GM23338 (cell line): ENCODE measurements at regions not wholly inside any gene's neighbourhood (a gene's known extent, or its start where the extent isn't known, plus 50 kb on each side); places are given as distances from the start of the nearest gene placed in this dataset.

ENCODE experiments used
- ATAC-seq: fragments of 200-7000 bp; cut with Tn5 transposase; 3 replicates; pipeline ENCODE4 v1.9.1; 2020
- DNase-seq: peaks from one replicate; pipeline ENCODE4 v3.0.0-alpha.2; 2015; ENCODE audit warnings: low spot score
- H2AFZ ChIP-seq: fragments of 200-600 bp; sonication (generic); 2 replicates; pipeline ENCODE4 v1.8.0; 2016; ENCODE audit warnings: antibody characterized with exemption, mild to moderate bottlenecking, moderate library complexity
- H3F3A ChIP-seq: fragments of 200-600 bp; sonication (generic); replicated peaks from 2 replicates; pipeline ENCODE4 v1.8.0; 2017; ENCODE audit warnings: antibody characterized with exemption, mixed run types, low read depth
- H3K27ac ChIP-seq: fragments of 200-600 bp; sonication (generic); 2 replicates; pipeline ENCODE4 v1.6.1; 2016; ENCODE audit warnings: low read depth
- H3K27me3 ChIP-seq: fragments of 200-600 bp; sonication (generic); 2 replicates; pipeline ENCODE4 v1.8.0; 2016; ENCODE audit warnings: mild to moderate bottlenecking, mixed run types, moderate library complexity; ENCODE audit not compliant: insufficient read depth
- H3K36me3 ChIP-seq: fragments of 200-600 bp; sonication (generic); 2 replicates; pipeline ENCODE4 v1.8.0; 2016; ENCODE audit warnings: mild to moderate bottlenecking; ENCODE audit not compliant: insufficient read depth
- H3K4me1 ChIP-seq: fragments of 200-600 bp; sonication (generic); 2 replicates; pipeline ENCODE4 v1.8.0; 2016; ENCODE audit warnings: mild to moderate bottlenecking, moderate library complexity; ENCODE audit not compliant: insufficient read depth
- H3K4me2 ChIP-seq: fragments of 200-600 bp; sonication (generic); 2 replicates; pipeline ENCODE4 v1.7.1; 2017; ENCODE audit warnings: mixed run types
- H3K4me3 ChIP-seq: fragments of 200-600 bp; sonication (generic); 2 replicates; pipeline ENCODE4 v1.6.1; 2016; ENCODE audit warnings: mixed run types
- H3K79me2 ChIP-seq: fragments of 200-600 bp; sonication (generic); replicated peaks from 2 replicates; pipeline ENCODE4 v1.8.0; 2017; ENCODE audit warnings: mild to moderate bottlenecking; ENCODE audit not compliant: insufficient read depth
- H3K9me2 ChIP-seq: fragments of 200-600 bp; sonication (generic); 2 replicates; pipeline ENCODE4 v1.8.0; 2017; ENCODE audit not compliant: insufficient read depth
- H4K20me1 ChIP-seq: fragments of 200-600 bp; sonication (generic); replicated peaks from 2 replicates; pipeline ENCODE4 v1.8.0; 2017; ENCODE audit warnings: mild to moderate bottlenecking; ENCODE audit not compliant: insufficient read depth
- H3K27ac Mint-ChIP-seq: 2 replicates; pipeline ENCODE4 v1.8.0; 2020; ENCODE audit warnings: inconsistent platforms, mild to moderate bottlenecking, moderate library complexity, mixed read lengths
- H3K27me3 Mint-ChIP-seq: 3 replicates; pipeline ENCODE4 v1.8.0; 2022; ENCODE audit warnings: low read depth, mild to moderate bottlenecking, moderate library complexity, mixed read lengths, inconsistent platforms; ENCODE audit not compliant: insufficient read depth, poor library complexity
- H3K36me3 Mint-ChIP-seq: 3 replicates; pipeline ENCODE4 v1.8.0; 2021; ENCODE audit warnings: low read depth, mild to moderate bottlenecking, inconsistent platforms, moderate library complexity, mixed read lengths
- H3K4me1 Mint-ChIP-seq: 3 replicates; pipeline ENCODE4 v1.8.0; 2020; ENCODE audit warnings: mild to moderate bottlenecking, inconsistent platforms, mixed read lengths
- H3K4me3 Mint-ChIP-seq: 3 replicates; pipeline ENCODE4 v1.8.0; 2021; ENCODE audit warnings: moderate library complexity, mild to moderate bottlenecking, inconsistent platforms, mixed read lengths
- H3K9me3 Mint-ChIP-seq: 3 replicates; pipeline ENCODE4 v1.8.0; 2020; ENCODE audit warnings: moderate library complexity, mild to moderate bottlenecking, inconsistent platforms, mixed read lengths
- CREB1 ChIP-seq: fragments of 250-450 bp; sonication (Bioruptor Pico); IDR thresholded peaks from 2 replicates; pipeline ENCODE4 v1.5.0; 2020; ENCODE audit warnings: low read depth, mild to moderate bottlenecking, moderate library complexity
- CTCF ChIP-seq, 2 experiments: fragments of 200-600 bp in 1 of 2; sonication (generic) in 1 of 2; conservative IDR thresholded peaks; 2 replicates each; pipeline versions ENCODE4 v1.5.1 to v1.6.1; 2016 to 2017; ENCODE audit warnings: antibody characterized with exemption in 2 of 2, low read depth in 2 of 2, mild to moderate bottlenecking in 2 of 2, moderate library complexity in 1 of 2
- ETS1 ChIP-seq: IDR thresholded peaks from 2 replicates; pipeline ENCODE4 v1.6.1; 2016; ENCODE audit warnings: antibody characterized with exemption
- EZH2 ChIP-seq: fragments of 200-600 bp; sonication (generic); IDR thresholded peaks from one replicate; pipeline ENCODE4 v1.8.0; 2017; ENCODE audit warnings: antibody characterized with exemption, mild to moderate bottlenecking, low read depth; ENCODE audit not compliant: unreplicated experiment
- EZH2phosphoT487 ChIP-seq: fragments of 200-600 bp; sonication (generic); IDR thresholded peaks from one replicate; pipeline ENCODE4 v1.8.1; 2018; ENCODE audit warnings: antibody characterized with exemption; ENCODE audit not compliant: unreplicated experiment
- JUNB ChIP-seq: IDR thresholded peaks from one replicate; pipeline ENCODE4 v1.6.1; 2016; ENCODE audit warnings: antibody characterized with exemption; ENCODE audit not compliant: unreplicated experiment
- NANOG ChIP-seq: IDR thresholded peaks from 2 replicates; pipeline ENCODE4 v1.6.1; 2016; ENCODE audit warnings: antibody characterized with exemption, borderline replicate concordance
- POLR2AphosphoS5 ChIP-seq: IDR thresholded peaks from 2 replicates; pipeline ENCODE4 v1.6.1; 2016; ENCODE audit warnings: antibody characterized with exemption, low read depth
- REST ChIP-seq: IDR thresholded peaks from one replicate; pipeline ENCODE4 v1.6.1; 2018; ENCODE audit warnings: antibody characterized with exemption; ENCODE audit not compliant: unreplicated experiment
- STAT1 ChIP-seq: IDR thresholded peaks from one replicate; pipeline ENCODE4 v1.6.1; 2016; ENCODE audit warnings: antibody characterized with exemption; ENCODE audit not compliant: unreplicated experiment
- ZNF114 ChIP-seq: fragments of 250-450 bp; sonication (Bioruptor Pico); IDR thresholded peaks from 2 replicates; pipeline ENCODE4 v1.5.0; 2020; ENCODE audit warnings: mild to moderate bottlenecking, moderate library complexity
- ZNF331 ChIP-seq: fragments of 250-450 bp; sonication (Bioruptor Pico); IDR thresholded peaks from 2 replicates; pipeline ENCODE4 v1.5.0; 2020; ENCODE audit warnings: low read depth, mild to moderate bottlenecking, moderate library complexity
- ZNF462 ChIP-seq: fragments of 250-450 bp; sonication (Bioruptor Pico); IDR thresholded peaks from 2 replicates; pipeline ENCODE4 v1.5.0; 2020; ENCODE audit warnings: mild to moderate bottlenecking, moderate library complexity

GRCh38 chr14:27127838-27128237, 530.0 kb upstream of the NOVA1 start:
- no peak for TF ChIP-seq NANOG
- no peak for TF ChIP-seq ZNF331 (CRISPR knock-in tag)
- TF ChIP-seq ZNF462: no peak
- no peak for TF ChIP-seq ZNF114 (CRISPR knock-in tag)
- no peak for TF ChIP-seq EZH2
- TF ChIP-seq POLR2AphosphoS5: no peak
- TF ChIP-seq ETS1: no peak
- no peak for TF ChIP-seq JUNB
- TF ChIP-seq EZH2phosphoT487: no peak
- TF ChIP-seq CTCF (conservative IDR thresholded peaks at IDR 0.05; ENCODE audit: low read depth in 2 of 2): no peak
- no peak for TF ChIP-seq STAT1
- TF ChIP-seq CREB1 (CRISPR knock-in tag): no peak
- TF ChIP-seq REST: no peak
- no peaks in the 10 kb centered on the region for H3K36me3 ChIP-seq
- DNase-seq: no peak
- H3K4me3 Mint-ChIP-seq: no peak overlapping the region
- H3K36me3 Mint-ChIP-seq: peaks cover 2% of the 10 kb centered on the region; the same call in 2 of the 3 replicates
- no peaks in the 10 kb centered on the region for H3K27me3 ChIP-seq
- no peaks in the 10 kb centered on the region for H4K20me1 ChIP-seq
- no peaks in the 10 kb centered on the region for H3K9me2 ChIP-seq
- no peaks in the 10 kb centered on the region for H3F3A ChIP-seq
- H3K27ac Mint-ChIP-seq: no peak overlapping the region
- ATAC-seq: no peak
- no peaks in the 10 kb centered on the region for H3K27me3 Mint-ChIP-seq
- H2AFZ ChIP-seq: no peak overlapping the region
- no peak overlapping the region for H3K4me2 ChIP-seq
- no peaks in the 10 kb centered on the region for H3K4me1 Mint-ChIP-seq
- H3K79me2 ChIP-seq: no peaks in the 10 kb centered on the region
- H3K4me3 ChIP-seq: no peak overlapping the region
- no peak overlapping the region for H3K27ac ChIP-seq
- no peaks in the 10 kb centered on the region for H3K4me1 ChIP-seq
- H3K9me3 Mint-ChIP-seq: peaks cover 4% of the 10 kb centered on the region
